ENCODE measurements at regions not wholly inside any gene's neighbourhood (a gene's known extent, or its start where the extent isn't known, plus 50 kb on each side); places are given as distances from the start of the nearest gene placed in this dataset.

DNA sequence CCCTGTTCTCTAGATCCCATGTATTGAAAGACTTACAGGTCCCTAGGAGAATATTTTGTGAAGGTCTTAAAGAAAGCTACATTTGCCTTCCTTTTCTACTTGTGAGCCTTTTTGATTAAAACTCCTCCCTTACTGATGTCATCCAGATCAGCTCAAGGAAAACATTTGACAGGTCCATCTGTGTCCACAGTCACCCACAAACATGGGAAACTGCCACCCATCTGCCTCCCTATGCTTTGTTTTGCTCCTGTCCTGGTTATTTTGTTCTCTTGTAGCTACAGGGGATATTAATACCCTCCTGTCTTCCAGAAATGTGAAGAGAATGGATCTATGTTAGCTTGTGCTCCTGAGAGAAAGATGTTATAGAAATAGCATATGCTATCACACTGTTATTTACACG lies 203.6 kb upstream of the GALNT5 start:
- no peak overlapping the region for H3K4me3 ChIP-seq (replicated peaks in 1 of 3; ENCODE audit: insufficient read depth in 1 of 3, low read depth in 2 of 3, low read length in 3 of 3)
- in situ Hi-C loops (cut with HindIII; ENCODE audit: extremely low pct_ligation_motif_present, low pct_unique_long_range_greater_than_20kb) (loop anchor here (10.0 kb wide), 1 partner anchor 709 kb away; no protein-coding TSS in a partner anchor), intact Hi-C loops (cut with micrococcal nuclease; ENCODE audit: unreplicated experiment) (loop anchor here (2.0 to 10.0 kb wide), 6 partner anchors 138 to 1685 kb away; partner anchors contain the start of gene NR4A2)
- no peaks in the 10 kb centered on the region; the same call in 1 of the 2 replicates for H4K20me1 ChIP-seq (ENCODE audit: insufficient read depth, low read length)
- ChIA-PET POLR2A (no interaction called here), CTCF (ENCODE audit: low intra/inter-chr PET ratio, low total read pairs) (no interaction called here)
- no peak for FAIRE-seq
- WGBS (ENCODE audit: low lambda C conversion rate) = 57% methylated on average over 1 of the region's 1 CpG
- H3K27ac ChIP-seq (ENCODE audit: extremely low read length, insufficient read depth, low read length) = no peak overlapping the region
- no peaks in the 10 kb centered on the region for H3K36me3 ChIP-seq (replicated peaks in 1 of 2; ENCODE audit: control insufficient read depth in 1 of 2, insufficient read depth in 2 of 2, low read length in 2 of 2)
- no peak overlapping the region for H2AFZ ChIP-seq (ENCODE audit: low read length)
- H3K79me2 ChIP-seq (ENCODE audit: insufficient read depth, low read length) = no peaks in the 10 kb centered on the region
- no peak overlapping the region for H3K9ac ChIP-seq (ENCODE audit: insufficient read depth, low read depth, low read length)
- no peak for DNase-seq (ENCODE audit: low spot score)
- ATAC-seq = no peak
- H3K4me1 ChIP-seq (ENCODE audit: insufficient read depth, low read length) = peaks cover 13% of the 10 kb centered on the region
- H3K4me2 ChIP-seq (ENCODE audit: low read depth, low read length) = no peak overlapping the region
- BruUV-seq (replicated peaks) = no TSS peak
- no peaks in the 10 kb centered on the region for H3K9me3 ChIP-seq (ENCODE audit: low read length)
- H3K27me3 ChIP-seq (ENCODE audit: control insufficient read depth in 1 of 2, insufficient read depth in 2 of 2, low read length in 2 of 2) = no peaks in the 10 kb centered on the region
- TF ChIP-seq ZKSCAN8 (CRISPR knock-in tag; IDR thresholded peaks at IDR 0.05; ENCODE audit: borderline replicate concordance) (no peak), PTBP1 (IDR thresholded peaks at IDR 0.05; ENCODE audit: low read depth, low read length, poor library complexity, severe bottlenecking) (no peak), RBAK (CRISPR knock-in tag; IDR thresholded peaks at IDR 0.05) (no peak), ZNF101 (CRISPR knock-in tag; IDR thresholded peaks at IDR 0.05; ENCODE audit: borderline replicate concordance, low read depth) (no peak), SRSF1 (optimal IDR thresholded peaks at IDR 0.05; ENCODE audit: low read depth, low read length) (no peak), POLR2G (IDR thresholded peaks at IDR 0.05; ENCODE audit: low read depth, low read length) (no peak), JUNB (CRISPR knock-in tag; IDR thresholded peaks at IDR 0.05; ENCODE audit: borderline replicate concordance) (no peak)
- TF ChIP-seq, protein P1, sequence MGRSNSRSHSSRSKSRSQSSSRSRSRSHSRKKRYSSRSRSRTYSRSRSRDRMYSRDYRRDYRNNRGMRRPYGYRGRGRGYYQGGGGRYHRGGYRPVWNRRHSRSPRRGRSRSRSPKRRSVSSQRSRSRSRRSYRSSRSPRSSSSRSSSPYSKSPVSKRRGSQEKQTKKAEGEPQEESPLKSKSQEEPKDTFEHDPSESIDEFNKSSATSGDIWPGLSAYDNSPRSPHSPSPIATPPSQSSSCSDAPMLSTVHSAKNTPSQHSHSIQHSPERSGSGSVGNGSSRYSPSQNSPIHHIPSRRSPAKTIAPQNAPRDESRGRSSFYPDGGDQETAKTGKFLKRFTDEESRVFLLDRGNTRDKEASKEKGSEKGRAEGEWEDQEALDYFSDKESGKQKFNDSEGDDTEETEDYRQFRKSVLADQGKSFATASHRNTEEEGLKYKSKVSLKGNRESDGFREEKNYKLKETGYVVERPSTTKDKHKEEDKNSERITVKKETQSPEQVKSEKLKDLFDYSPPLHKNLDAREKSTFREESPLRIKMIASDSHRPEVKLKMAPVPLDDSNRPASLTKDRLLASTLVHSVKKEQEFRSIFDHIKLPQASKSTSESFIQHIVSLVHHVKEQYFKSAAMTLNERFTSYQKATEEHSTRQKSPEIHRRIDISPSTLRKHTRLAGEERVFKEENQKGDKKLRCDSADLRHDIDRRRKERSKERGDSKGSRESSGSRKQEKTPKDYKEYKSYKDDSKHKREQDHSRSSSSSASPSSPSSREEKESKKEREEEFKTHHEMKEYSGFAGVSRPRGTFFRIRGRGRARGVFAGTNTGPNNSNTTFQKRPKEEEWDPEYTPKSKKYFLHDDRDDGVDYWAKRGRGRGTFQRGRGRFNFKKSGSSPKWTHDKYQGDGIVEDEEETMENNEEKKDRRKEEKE (IDR thresholded peaks at IDR 0.05) = no peak
- TF ChIP-seq, protein P2, sequence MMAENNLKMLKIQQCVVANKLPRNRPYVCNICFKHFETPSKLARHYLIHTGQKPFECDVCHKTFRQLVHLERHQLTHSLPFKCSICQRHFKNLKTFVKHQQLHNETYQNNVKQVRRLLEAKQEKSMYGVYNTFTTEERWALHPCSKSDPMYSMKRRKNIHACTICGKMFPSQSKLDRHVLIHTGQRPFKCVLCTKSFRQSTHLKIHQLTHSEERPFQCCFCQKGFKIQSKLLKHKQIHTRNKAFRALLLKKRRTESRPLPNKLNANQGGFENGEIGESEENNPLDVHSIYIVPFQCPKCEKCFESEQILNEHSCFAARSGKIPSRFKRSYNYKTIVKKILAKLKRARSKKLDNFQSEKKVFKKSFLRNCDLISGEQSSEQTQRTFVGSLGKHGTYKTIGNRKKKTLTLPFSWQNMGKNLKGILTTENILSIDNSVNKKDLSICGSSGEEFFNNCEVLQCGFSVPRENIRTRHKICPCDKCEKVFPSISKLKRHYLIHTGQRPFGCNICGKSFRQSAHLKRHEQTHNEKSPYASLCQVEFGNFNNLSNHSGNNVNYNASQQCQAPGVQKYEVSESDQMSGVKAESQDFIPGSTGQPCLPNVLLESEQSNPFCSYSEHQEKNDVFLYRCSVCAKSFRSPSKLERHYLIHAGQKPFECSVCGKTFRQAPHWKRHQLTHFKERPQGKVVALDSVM (CRISPR knock-in tag; IDR thresholded peaks at IDR 0.05) = no peak
- TF ChIP-seq, protein P3, sequence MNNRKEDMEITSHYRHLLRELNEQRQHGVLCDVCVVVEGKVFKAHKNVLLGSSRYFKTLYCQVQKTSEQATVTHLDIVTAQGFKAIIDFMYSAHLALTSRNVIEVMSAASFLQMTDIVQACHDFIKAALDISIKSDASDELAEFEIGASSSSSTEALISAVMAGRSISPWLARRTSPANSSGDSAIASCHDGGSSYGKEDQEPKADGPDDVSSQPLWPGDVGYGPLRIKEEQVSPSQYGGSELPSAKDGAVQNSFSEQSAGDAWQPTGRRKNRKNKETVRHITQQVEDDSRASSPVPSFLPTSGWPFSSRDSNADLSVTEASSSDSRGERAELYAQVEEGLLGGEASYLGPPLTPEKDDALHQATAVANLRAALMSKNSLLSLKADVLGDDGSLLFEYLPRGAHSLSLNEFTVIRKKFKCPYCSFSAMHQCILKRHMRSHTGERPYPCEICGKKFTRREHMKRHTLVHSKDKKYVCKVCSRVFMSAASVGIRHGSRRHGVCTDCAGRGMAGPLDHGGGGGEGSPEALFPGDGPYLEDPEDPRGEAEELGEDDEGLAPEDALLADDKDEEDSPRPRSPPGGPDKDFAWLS (CRISPR knock-in tag; IDR thresholded peaks at IDR 0.05; ENCODE audit: borderline replicate concordance) = no peak
- TF ChIP-seq, protein P4, sequence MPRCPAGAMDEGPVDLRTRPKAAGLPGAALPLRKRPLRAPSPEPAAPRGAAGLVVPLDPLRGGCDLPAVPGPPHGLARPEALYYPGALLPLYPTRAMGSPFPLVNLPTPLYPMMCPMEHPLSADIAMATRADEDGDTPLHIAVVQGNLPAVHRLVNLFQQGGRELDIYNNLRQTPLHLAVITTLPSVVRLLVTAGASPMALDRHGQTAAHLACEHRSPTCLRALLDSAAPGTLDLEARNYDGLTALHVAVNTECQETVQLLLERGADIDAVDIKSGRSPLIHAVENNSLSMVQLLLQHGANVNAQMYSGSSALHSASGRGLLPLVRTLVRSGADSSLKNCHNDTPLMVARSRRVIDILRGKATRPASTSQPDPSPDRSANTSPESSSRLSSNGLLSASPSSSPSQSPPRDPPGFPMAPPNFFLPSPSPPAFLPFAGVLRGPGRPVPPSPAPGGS (CRISPR knock-in tag; IDR thresholded peaks at IDR 0.05) = no peak

Measured in HepG2 (cell line).